CD4-positive, alpha-beta T cell (primary cell): ENCODE measurements at regions not wholly inside any gene's neighbourhood (a gene's known extent, or its start where the extent isn't known, plus 50 kb on each side); places are given as distances from the start of the nearest gene placed in this dataset.
"Not testable (repeated sequence)": the region's sequence is repeated elsewhere in the genome, so short reads cannot be mapped to it uniquely, and the experiment has no call there.

Source experiments
- ATAC-seq: fragments of 200-7000 bp; cut with Tn5 transposase; one replicate; pipeline ENCODE4 v1.10.0; 2022; ENCODE audit warnings: mild to moderate bottlenecking; ENCODE audit not compliant: poor library complexity
- CTCF ChIA-PET: fragments of 350-600 bp; sonication (Branson Sonifier 250); formaldehyde crosslinking; loops from one replicate; lab custom pipeline; 2021; ENCODE audit warnings: antibody characterized with exemption, inconsistent platforms; lab: Charles Lee
- POLR2A ChIA-PET: fragments of 350-600 bp; sonication (Branson Sonifier 250); formaldehyde crosslinking; loops from one replicate; lab custom pipeline; 2021; ENCODE audit warnings: antibody characterized with exemption, inconsistent platforms; lab: Charles Lee
- DNase-seq, 14 experiments: peaks; one replicate each; pipeline ENCODE4 v3.0.0-alpha.2; 2013 to 2020; ENCODE audit warnings: mixed read lengths in 2 of 14
- H3K27ac ChIP-seq, 2 donors: one replicate each; pipeline versions ENCODE4 v1.5.1 to v1.7.0; 2013; ENCODE audit warnings: low read length in 2 of 2, low read depth in 1 of 2, mild to moderate bottlenecking in 1 of 2
- H3K27me3 ChIP-seq, 2 experiments: 1 replicate in 1 of 2; 2 replicates in 1 of 2; pipeline versions ENCODE4 v1.6.1 to v1.7.0; 2013; ENCODE audit warnings: low read length in 2 of 2, control low read depth in 1 of 2, mild to moderate bottlenecking in 1 of 2, moderate library complexity in 1 of 2; ENCODE audit not compliant: insufficient read depth in 2 of 2, control insufficient read depth in 1 of 2
- H3K36me3 ChIP-seq: one replicate; pipeline ENCODE4 v1.6.1; 2013; ENCODE audit warnings: low read length, control low read depth; ENCODE audit not compliant: insufficient read depth
- H3K4me1 ChIP-seq: one replicate; pipeline ENCODE4 v1.6.1; 2013; ENCODE audit warnings: low read length, control low read depth; ENCODE audit not compliant: insufficient read depth
- H3K4me3 ChIP-seq: one replicate; pipeline ENCODE4 v1.5.1; 2013; ENCODE audit warnings: mild to moderate bottlenecking, low read length, moderate library complexity
- H3K9me3 ChIP-seq, 2 experiments: 1 replicate in 1 of 2; 2 replicates in 1 of 2; pipeline versions ENCODE4 v1.6.1 to v1.7.0; 2013; ENCODE audit warnings: low read length in 2 of 2, mild to moderate bottlenecking in 2 of 2, control low read depth in 1 of 2, moderate library complexity in 1 of 2; ENCODE audit not compliant: control insufficient read depth in 1 of 2, insufficient read depth in 1 of 2
- H3K27ac Mint-ChIP-seq: one replicate; pipeline ENCODE4 v1.8.0; 2020; ENCODE audit warnings: mixed read lengths
- H3K27me3 Mint-ChIP-seq: one replicate; pipeline ENCODE4 v1.8.0; 2021; ENCODE audit warnings: mixed read lengths
- H3K36me3 Mint-ChIP-seq: one replicate; pipeline ENCODE4 v1.8.0; 2021; ENCODE audit warnings: low read depth, mixed read lengths
- H3K4me1 Mint-ChIP-seq: one replicate; pipeline ENCODE4 v1.8.0; 2021; ENCODE audit warnings: low read depth, mixed read lengths
- H3K4me3 Mint-ChIP-seq: one replicate; pipeline ENCODE4 v1.8.0; 2020; ENCODE audit warnings: mild to moderate bottlenecking, mixed read lengths
- H3K9me3 Mint-ChIP-seq: one replicate; pipeline ENCODE4 v1.8.0; 2020; ENCODE audit warnings: mixed read lengths
- CTCF ChIP-seq: fragments of 200-600 bp; IDR thresholded peaks from one replicate; pipeline ENCODE4 v1.8.0; 2022; ENCODE audit warnings: antibody characterized with exemption, mild to moderate bottlenecking
- intact Hi-C, 2 experiments: fragments of 100-400 bp; cut with DNase I in 1 of 2; cut with micrococcal nuclease in 1 of 2; formaldehyde crosslinking; loops; one replicate each; pipeline versions ENCODE4 v1.15.1 to v1.9.0; 2023 to 2025; cut with DNase I, micrococcal nuclease

GRCh38 chr2:237236188-237236587 is 150.5 kb downstream of the COPS8 start:
- Mint-ChIP-seq H3K27me3 (peaks cover 46% of the 10 kb centered on the region), H3K36me3 (no peaks in the 10 kb centered on the region), H3K4me3 (no peak overlapping the region), H3K9me3 (no peaks in the 10 kb centered on the region), H3K27ac (no peak overlapping the region), H3K4me1 (no peaks in the 10 kb centered on the region)
- no peak for DNase-seq
- ChIA-PET POLR2A (no interaction called here), CTCF (no interaction called here)
- Histone ChIP-seq H3K27me3 (peaks cover 0 to 3% of the 10 kb centered on the region in 2 experiments), H3K4me3 (no peak overlapping the region), H3K27ac (no peak overlapping the region), H3K9me3 (peaks cover 0 to 3% of the 10 kb centered on the region in 2 experiments), H3K4me1 (no peaks in the 10 kb centered on the region), H3K36me3 (no peaks in the 10 kb centered on the region)
- ATAC-seq, result no peak
- TF ChIP-seq CTCF, result no peak
- intact Hi-C loops, result no loop called here

GRCh38 chr2:237238249-237238648 is 152.6 kb downstream of the COPS8 start:
- no peak overlapping the region for H3K4me3 Mint-ChIP-seq
- peaks cover 5% of the 10 kb centered on the region for H3K9me3 Mint-ChIP-seq
- no peak overlapping the region for H3K27ac Mint-ChIP-seq
- Histone ChIP-seq H3K36me3 (no peaks in the 10 kb centered on the region), H3K27me3 (peaks cover 0 to 3% of the 10 kb centered on the region in 2 experiments), H3K9me3 (peaks cover 0 to 3% of the 10 kb centered on the region in 2 experiments), H3K4me1 (no peaks in the 10 kb centered on the region), H3K27ac (no peak overlapping the region), H3K4me3 (no peak overlapping the region)
- intact Hi-C loops, result no loop called here
- ChIA-PET CTCF (no interaction called here), POLR2A (no interaction called here)
- TF ChIP-seq CTCF, result no peak
- no peak for ATAC-seq
- no peaks in the 10 kb centered on the region for H3K36me3 Mint-ChIP-seq
- peaks cover 30% of the 10 kb centered on the region for H3K27me3 Mint-ChIP-seq
- DNase-seq, result no peak
- no peaks in the 10 kb centered on the region for H3K4me1 Mint-ChIP-seq

GRCh38 chr2:237240252-237240651 is 154.6 kb downstream of the COPS8 start:
- no peak for DNase-seq
- H3K4me1 ChIP-seq, result no peaks in the 10 kb centered on the region
- Mint-ChIP-seq H3K4me3 (no peak overlapping the region), H3K9me3 (peaks cover 5% of the 10 kb centered on the region), H3K36me3 (no peaks in the 10 kb centered on the region), H3K27me3 (peaks cover 37% of the 10 kb centered on the region), H3K4me1 (no peaks in the 10 kb centered on the region), H3K27ac (no peak overlapping the region)
- intact Hi-C loops, result no loop called here
- no peaks in the 10 kb centered on the region for H3K36me3 ChIP-seq
- no peak overlapping the region for H3K27ac ChIP-seq
- H3K9me3 ChIP-seq, result peaks cover 0 to 3% of the 10 kb centered on the region in 2 experiments
- no peak for ATAC-seq
- peaks cover 0 to 5% of the 10 kb centered on the region in 2 experiments for H3K27me3 ChIP-seq
- ChIA-PET CTCF (no interaction called here), POLR2A (no interaction called here)
- no peak overlapping the region for H3K4me3 ChIP-seq
- TF ChIP-seq CTCF, result no peak

GRCh38 chr2:237240868-237241267 is 155.2 kb downstream of the COPS8 start:
- H3K4me3 Mint-ChIP-seq, DNase-seq, H3K4me1 ChIP-seq, intact Hi-C loops, ATAC-seq, H3K4me1 Mint-ChIP-seq, H3K4me3 ChIP-seq, POLR2A ChIA-PET, H3K36me3 Mint-ChIP-seq, H3K27me3 ChIP-seq, H3K9me3 ChIP-seq, H3K36me3 ChIP-seq, H3K27ac Mint-ChIP-seq, H3K9me3 Mint-ChIP-seq, H3K27ac ChIP-seq, CTCF ChIA-PET: not testable (repeated sequence)
- H3K27me3 Mint-ChIP-seq, result peaks cover 39% of the 10 kb centered on the region
